GM18520 (cell line): ENCODE measurements at regions not wholly inside any gene's neighbourhood (a gene's known extent, or its start where the extent isn't known, plus 50 kb on each side); places are given as distances from the start of the nearest gene placed in this dataset.
"Not testable (repeated sequence)": the region's sequence is repeated elsewhere in the genome, so short reads cannot be mapped to it uniquely, and the experiment has no call there.

ENCODE experiments used
- ATAC-seq: cut with Tn5 transposase; IDR thresholded peaks from one replicate; pipeline ENCODE4 v1.9.1; 2021; ENCODE audit not compliant: unreplicated experiment

GRCh38 chr2:180840641-180841040 is 139.8 kb upstream of the UBE2E3 start:
- no peak for ATAC-seq

- no peak for ATAC-seq
These were observed 150.6 kb upstream of the UBE2E3 start for GRCh38 chr2:180829836-180830235.

GRCh38 chr2:180829261-180829660 is 151.1 kb upstream of the UBE2E3 start:
- no peak for ATAC-seq

GRCh38 chr2:180828756-180829155 is 151.6 kb upstream of the UBE2E3 start:
- ATAC-seq: no peak

- ATAC-seq: no peak
These were observed 156.8 kb upstream of the UBE2E3 start for GRCh38 chr2:180823546-180824141.

- ATAC-seq: no peak
These were observed 161.3 kb upstream of the UBE2E3 start for GRCh38 chr2:180819106-180819505.

GRCh38 chr2:180818700-180819099 is 161.7 kb upstream of the UBE2E3 start:
- ATAC-seq: not testable (repeated sequence)

GRCh38 chr2:180799141-180799540 is 181.3 kb upstream of the UBE2E3 start:
- no peak for ATAC-seq

- no peak for ATAC-seq
These were observed 189.5 kb upstream of the UBE2E3 start for GRCh38 chr2:180790891-180791290.

- ATAC-seq: no peak
These were observed 193.1 kb upstream of the UBE2E3 start for GRCh38 chr2:180787330-180787729.

- ATAC-seq: no peak
These were observed 199.1 kb upstream of the UBE2E3 start for GRCh38 chr2:180781276-180781675.

- ATAC-seq: no peak
These were observed 202.1 kb upstream of the UBE2E3 start for GRCh38 chr2:180778291-180778690.

GRCh38 chr2:180776921-180777320 is 203.5 kb upstream of the UBE2E3 start:
- no peak for ATAC-seq

- ATAC-seq: no peak
These were observed 204.7 kb upstream of the UBE2E3 start for GRCh38 chr2:180775711-180776110.

GRCh38 chr2:180765316-180765715 is 215.1 kb upstream of the UBE2E3 start:
- ATAC-seq: not testable (repeated sequence)

GRCh38 chr2:180763263-180763989 is 217.0 kb upstream of the UBE2E3 start:
- no peak for ATAC-seq

GRCh38 chr2:180761224-180761623 is 219.2 kb upstream of the UBE2E3 start:
- ATAC-seq: no peak

GRCh38 chr2:180759631-180760030 is 220.8 kb upstream of the UBE2E3 start:
- no peak for ATAC-seq

GRCh38 chr2:180753809-180754761 is 226.3 kb upstream of the UBE2E3 start:
- no peak for ATAC-seq

- ATAC-seq: no peak
These were observed 229.0 kb upstream of the UBE2E3 start for GRCh38 chr2:180751306-180751920.

- no peak for ATAC-seq
These were observed 232.7 kb upstream of the UBE2E3 start for GRCh38 chr2:180747728-180748127.
